GM18520 (cell line): ENCODE measurements at regions not wholly inside any gene's neighbourhood (a gene's known extent, or its start where the extent isn't known, plus 50 kb on each side); places are given as distances from the start of the nearest gene placed in this dataset.
"Not testable (repeated sequence)": the region's sequence is repeated elsewhere in the genome, so short reads cannot be mapped to it uniquely, and the experiment has no call there.

Experiments used
- ATAC-seq: cut with Tn5 transposase; IDR thresholded peaks from one replicate; pipeline ENCODE4 v1.9.1; 2021; ENCODE audit not compliant: unreplicated experiment

- no peak for ATAC-seq
Measured at GRCh38 chr5:104052558-104053352, 490.2 kb upstream of the NUDT12 start.

GRCh38 chr5:104050436-104050835 is 487.8 kb upstream of the NUDT12 start:
- no peak for ATAC-seq

GRCh38 chr5:104049752-104050151 is 487.2 kb upstream of the NUDT12 start:
- no peak for ATAC-seq

GRCh38 chr5:104048231-104048630 is 485.6 kb upstream of the NUDT12 start:
- peak; percentile 47 for ATAC-seq

DNA sequence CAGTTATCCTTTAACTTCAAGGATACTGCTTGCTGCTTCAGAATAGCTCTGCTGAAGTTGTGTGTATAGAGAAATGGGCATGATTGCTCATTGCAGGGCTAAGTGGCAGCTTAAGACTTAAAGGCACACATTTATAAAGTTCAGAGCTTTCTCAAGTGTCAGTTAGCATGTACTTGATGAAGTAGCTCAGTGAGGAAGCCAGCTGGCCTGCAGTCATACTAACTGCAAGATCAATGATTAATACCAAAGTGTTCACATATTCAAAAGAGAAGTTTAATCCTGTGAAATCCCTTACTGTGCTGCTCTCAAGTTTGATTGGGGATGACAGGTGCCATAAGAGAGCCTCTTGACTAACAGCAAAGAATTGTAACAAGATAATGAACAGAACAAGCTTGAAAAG is 483.4 kb upstream of the NUDT12 start:
- no peak for ATAC-seq

- not testable (repeated sequence) for ATAC-seq
Measured at GRCh38 chr5:104039871-104040270, 477.3 kb upstream of the NUDT12 start.

DNA sequence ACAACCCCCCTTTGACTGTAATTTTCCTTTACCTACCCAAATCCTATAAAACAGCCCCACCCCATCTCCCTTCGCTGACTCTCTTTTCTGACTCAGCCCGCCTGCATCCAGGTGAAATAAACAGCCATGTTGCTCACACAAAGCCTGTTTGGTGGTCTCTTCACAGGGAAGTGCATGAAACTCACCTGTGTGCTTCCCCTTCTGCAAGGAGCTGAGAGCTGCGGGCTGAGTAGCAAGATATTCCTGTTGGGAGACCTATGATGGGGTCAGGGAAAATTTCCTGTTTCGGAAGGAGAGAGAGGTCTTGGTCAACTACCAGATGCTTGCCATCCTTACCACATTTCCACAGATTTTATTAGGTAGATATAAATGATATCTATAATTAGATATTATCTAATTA is 474.5 kb upstream of the NUDT12 start:
- not testable (repeated sequence) for ATAC-seq

GRCh38 chr5:104033186-104033585 is 470.6 kb upstream of the NUDT12 start:
- not testable (repeated sequence) for ATAC-seq

DNA sequence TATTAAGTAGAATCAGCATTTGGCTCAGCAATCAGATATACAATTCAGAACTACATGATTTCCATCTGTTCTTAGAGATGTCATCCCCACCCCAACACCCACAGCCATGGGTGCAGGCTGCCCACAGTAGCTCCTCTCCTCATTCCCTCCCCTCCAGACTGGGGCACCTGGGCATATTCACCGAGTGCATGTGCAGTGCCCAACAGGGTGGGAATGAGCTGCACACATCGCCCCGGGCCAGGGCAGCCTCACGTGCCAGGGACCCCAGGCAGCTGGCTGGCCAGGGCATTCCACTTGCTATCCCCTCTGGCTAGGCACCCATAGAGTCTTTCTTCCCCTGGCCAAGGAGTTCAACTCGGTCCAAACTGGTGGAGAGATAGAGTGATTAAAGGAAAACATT is 461.9 kb upstream of the NUDT12 start:
- no peak for ATAC-seq

DNA sequence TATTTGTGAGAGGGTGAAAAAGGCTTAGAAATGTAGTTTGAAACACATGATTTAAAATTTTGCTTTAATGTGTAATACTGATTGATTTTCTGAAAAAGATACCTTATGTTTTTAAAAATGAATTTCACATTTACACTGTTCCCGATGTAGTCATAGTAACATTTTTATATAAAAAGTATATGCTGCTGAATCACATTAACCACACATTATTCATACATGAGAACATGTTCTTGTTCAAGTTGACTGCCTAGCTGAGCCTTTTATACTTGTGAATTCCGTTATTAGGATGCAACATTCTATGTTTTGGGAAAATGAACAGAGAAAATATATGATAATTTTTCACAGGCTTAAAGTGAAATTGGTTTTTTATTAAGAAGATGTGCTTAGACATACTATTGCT is 461.1 kb upstream of the NUDT12 start:
- ATAC-seq, result no peak

- no peak for ATAC-seq
Measured at GRCh38 chr5:104019956-104020355, 457.4 kb upstream of the NUDT12 start.

- ATAC-seq, result no peak
Measured at GRCh38 chr5:104018299-104018698, 455.7 kb upstream of the NUDT12 start.

GRCh38 chr5:104016646-104017045 is 454.1 kb upstream of the NUDT12 start:
- no peak for ATAC-seq

- no peak for ATAC-seq
Measured at GRCh38 chr5:104015765-104016164, 453.2 kb upstream of the NUDT12 start.

- not testable (repeated sequence) for ATAC-seq
Measured at GRCh38 chr5:104002783-104003182, 440.2 kb upstream of the NUDT12 start.

DNA sequence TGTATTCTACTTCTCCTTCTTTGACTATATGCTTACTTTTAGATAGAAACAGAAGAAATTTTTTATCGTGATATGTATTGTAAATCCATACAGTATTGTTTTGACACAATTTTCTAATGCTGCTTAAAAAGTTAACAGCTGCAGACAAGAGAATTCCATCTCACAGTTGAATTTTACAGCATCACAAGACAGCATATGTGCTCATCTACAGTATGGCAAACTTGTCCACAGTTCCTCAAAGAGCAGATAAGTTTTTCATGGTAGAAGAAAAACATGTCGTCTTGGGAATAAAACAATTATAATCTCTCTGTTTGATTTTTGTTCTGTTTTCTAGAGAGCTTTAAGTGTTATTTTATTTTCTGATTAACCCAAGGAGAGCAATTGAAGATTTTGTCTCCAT is 438.5 kb upstream of the NUDT12 start:
- ATAC-seq, result no peak

DNA sequence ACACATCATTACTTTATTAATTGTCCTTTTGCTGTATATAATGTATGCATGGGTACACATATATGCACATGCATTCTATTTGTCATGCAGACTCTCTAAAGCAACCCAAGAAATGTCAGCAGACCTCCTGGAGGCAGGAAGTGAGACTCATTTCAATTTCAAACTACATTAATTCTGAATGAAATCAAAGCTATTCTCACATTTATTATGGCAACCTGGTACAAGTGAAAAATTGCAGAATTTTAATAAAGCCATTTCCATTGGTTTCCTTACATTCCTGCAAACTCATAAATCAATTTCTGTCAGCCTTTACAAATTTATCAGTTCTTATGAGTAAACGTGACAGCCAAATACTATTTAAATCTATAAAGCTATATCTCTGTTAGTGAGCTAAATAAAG is 430.4 kb upstream of the NUDT12 start:
- no peak for ATAC-seq

GRCh38 chr5:103990064-103990463 is 427.5 kb upstream of the NUDT12 start:
- no peak for ATAC-seq

DNA sequence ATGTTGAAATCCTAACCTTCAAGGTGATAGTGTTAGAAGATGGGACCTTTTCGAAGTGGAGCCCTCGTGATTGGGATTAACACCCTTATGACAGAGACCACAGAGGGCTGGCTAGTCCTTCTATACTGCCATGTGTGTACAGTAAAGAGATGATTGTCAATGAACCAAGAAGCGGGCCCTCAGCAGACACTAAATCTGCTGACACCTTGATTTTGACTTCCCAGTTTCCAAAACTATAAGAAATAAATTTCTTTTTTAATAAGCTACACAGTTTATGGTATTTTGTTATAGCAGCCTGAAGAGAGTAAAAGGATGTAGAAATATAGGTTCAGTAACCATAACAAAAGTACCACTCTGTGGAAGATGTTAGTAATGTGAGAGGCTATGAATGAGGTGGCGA is 419.0 kb upstream of the NUDT12 start:
- ATAC-seq, result no peak

DNA sequence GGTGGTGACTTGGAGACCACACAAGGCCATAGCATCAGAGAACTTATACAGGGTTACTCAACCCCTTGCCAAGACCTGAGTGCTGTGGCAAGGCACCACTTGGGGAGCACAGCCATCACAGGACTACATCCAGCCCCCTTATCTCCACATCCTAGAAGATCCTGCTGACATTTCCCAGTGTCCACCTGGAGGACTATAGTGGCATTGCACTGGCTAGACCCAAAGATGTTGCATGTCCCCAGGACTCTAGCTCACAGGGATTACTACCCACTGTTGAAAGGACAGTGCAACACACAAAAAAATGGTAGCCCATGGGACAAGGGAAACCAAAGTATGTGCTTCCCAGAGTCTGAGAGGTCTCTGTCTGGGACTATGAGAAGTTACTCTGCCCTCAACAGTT is 411.1 kb upstream of the NUDT12 start:
- no peak for ATAC-seq

DNA sequence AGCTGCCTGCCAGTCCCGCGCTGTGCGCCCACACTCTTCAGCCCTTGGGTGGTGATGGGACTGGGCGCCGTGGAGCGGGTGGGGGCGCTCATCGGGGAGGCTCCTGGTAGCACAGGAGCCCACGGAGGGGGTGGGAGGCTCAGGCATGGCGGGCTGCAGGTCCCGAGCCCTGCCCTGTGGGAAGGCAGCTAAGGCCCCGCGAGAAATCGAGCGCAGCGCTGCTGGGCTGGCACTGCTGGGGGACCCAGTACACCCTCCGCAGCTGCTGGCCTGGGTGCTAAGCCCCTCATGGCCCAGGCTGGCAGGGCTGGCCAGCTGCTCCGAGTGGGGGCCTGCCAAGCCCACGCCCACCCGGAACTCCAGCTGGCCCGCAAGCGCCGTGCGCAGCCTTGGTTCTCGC is 403.7 kb upstream of the NUDT12 start:
- not testable (repeated sequence) for ATAC-seq

DNA sequence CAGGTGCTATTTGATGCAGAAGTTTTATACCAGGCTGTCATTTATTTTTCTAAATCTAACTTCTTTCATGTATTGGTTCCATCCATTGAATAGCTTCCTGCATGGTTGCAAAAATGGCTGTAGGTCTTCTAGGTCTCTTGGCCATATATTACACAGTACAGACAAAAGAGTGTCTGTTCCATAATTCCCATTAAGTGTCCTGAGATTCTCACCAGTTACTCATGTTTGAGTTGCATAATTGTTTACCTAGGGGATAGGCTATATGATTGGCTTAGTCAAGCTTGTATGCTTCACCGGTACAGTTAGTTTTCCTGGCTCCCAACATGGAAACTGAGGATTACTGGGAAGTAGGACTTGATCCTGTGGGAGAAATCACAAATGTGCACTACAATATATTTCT is 399.4 kb upstream of the NUDT12 start:
- no peak for ATAC-seq
